ENCODE measurements at regions not wholly inside any gene's neighbourhood (a gene's known extent, or its start where the extent isn't known, plus 50 kb on each side); places are given as distances from the start of the nearest gene placed in this dataset.

- H2AFZ ChIP-seq (ENCODE audit: low read depth, low read length), result no peak overlapping the region
- no peak overlapping the region for H3K4me2 ChIP-seq (ENCODE audit: insufficient read depth, low read length)
- H3K9me3 ChIP-seq (replicated peaks; ENCODE audit: control insufficient read depth, insufficient read depth, low read length), result peaks cover 3% of the 10 kb centered on the region
- no peaks in the 10 kb centered on the region for H3K4me1 ChIP-seq (ENCODE audit: control insufficient read depth, extremely low read depth, insufficient read depth, low read length)
- H3K27me3 ChIP-seq (ENCODE audit: control insufficient read depth in 2 of 2, insufficient read depth in 2 of 2, low read length in 2 of 2), result no peaks in the 10 kb centered on the region
- H4K20me1 ChIP-seq (replicated peaks; ENCODE audit: control insufficient read depth, extremely low read depth, insufficient read depth, low read length), result no peaks in the 10 kb centered on the region
- ChIA-PET POLR2A (no interaction called here), CTCF (no interaction called here)
- intact Hi-C loops (cut with micrococcal nuclease) (no loop called here), dilution Hi-C loops (cut with MboI; ENCODE audit: extremely low pct_ligation_motif_present, low sequenced_read_pairs) (no loop called here)
- H3K9ac ChIP-seq (replicated peaks; ENCODE audit: extremely low read depth, insufficient read depth, low read length), result no peak overlapping the region
- BruUV-seq (replicated peaks), result no TSS peak
- FAIRE-seq, result no peak
- no peaks in the 10 kb centered on the region for H3K9me1 ChIP-seq (replicated peaks; ENCODE audit: control insufficient read depth, extremely low read depth, insufficient read depth, low read length)
- no peaks in the 10 kb centered on the region for H3K36me3 ChIP-seq (ENCODE audit: control insufficient read depth in 2 of 2, extremely low read depth in 1 of 2, insufficient read depth in 2 of 2, low read length in 2 of 2)
- H3K79me2 ChIP-seq (ENCODE audit: control insufficient read depth, insufficient read depth, low read length), result no peaks in the 10 kb centered on the region
- no peak for DNase-seq (ENCODE audit: low read depth, low spot score)
- no peak overlapping the region for H3K4me3 ChIP-seq (replicated peaks in 1 of 3; ENCODE audit: insufficient read depth in 1 of 3, low read depth in 1 of 3, low read length in 3 of 3)
- no peak overlapping the region for H3K27ac ChIP-seq (ENCODE audit: insufficient read depth, low read depth, low read length)
- TF ChIP-seq FOS (IDR thresholded peaks at IDR 0.05; ENCODE audit: borderline replicate concordance, insufficient read depth, low read length) (no peak), JUN (IDR thresholded peaks at IDR 0.05; ENCODE audit: borderline replicate concordance, insufficient read depth, insufficient read length, low read depth) (no peak), CTCF (IDR thresholded peaks at IDR 0.05; ENCODE audit: extremely low read depth in 1 of 2, insufficient read depth in 1 of 2, low read depth in 1 of 2, low read length in 2 of 2) (no peak), EZH2 (IDR thresholded peaks at IDR 0.05; ENCODE audit: borderline replicate concordance, low read depth, low read length, severe bottlenecking) (no peak), MYC (IDR thresholded peaks at IDR 0.05; ENCODE audit: low read depth, low read length) (no peak), POLR2A (IDR thresholded peaks at IDR 0.05; ENCODE audit: low read depth, low read length) (no peak)
Observed at GRCh38 chr13:87234981-87235380, 436.2 kb upstream of the SLITRK5 start.

GRCh38 chr13:87235621-87236020 lies 435.6 kb upstream of the SLITRK5 start:
- Histone ChIP-seq H4K20me1 (replicated peaks; ENCODE audit: control insufficient read depth, extremely low read depth, insufficient read depth, low read length) (no peaks in the 10 kb centered on the region), H3K4me3 (replicated peaks in 1 of 3; ENCODE audit: insufficient read depth in 1 of 3, low read depth in 1 of 3, low read length in 3 of 3) (no peak overlapping the region), H3K9ac (replicated peaks; ENCODE audit: extremely low read depth, insufficient read depth, low read length) (no peak overlapping the region), H3K36me3 (ENCODE audit: control insufficient read depth in 2 of 2, extremely low read depth in 1 of 2, insufficient read depth in 2 of 2, low read length in 2 of 2) (no peaks in the 10 kb centered on the region), H2AFZ (ENCODE audit: low read depth, low read length) (no peak overlapping the region), H3K27me3 (ENCODE audit: control insufficient read depth in 2 of 2, insufficient read depth in 2 of 2, low read length in 2 of 2) (no peaks in the 10 kb centered on the region), H3K9me1 (replicated peaks; ENCODE audit: control insufficient read depth, extremely low read depth, insufficient read depth, low read length) (no peaks in the 10 kb centered on the region), H3K9me3 (replicated peaks; ENCODE audit: control insufficient read depth, insufficient read depth, low read length) (peaks cover 3% of the 10 kb centered on the region), H3K27ac (ENCODE audit: insufficient read depth, low read depth, low read length) (no peak overlapping the region), H3K4me1 (ENCODE audit: control insufficient read depth, extremely low read depth, insufficient read depth, low read length) (no peaks in the 10 kb centered on the region), H3K4me2 (ENCODE audit: insufficient read depth, low read length) (no peak overlapping the region), H3K79me2 (ENCODE audit: control insufficient read depth, insufficient read depth, low read length) (no peaks in the 10 kb centered on the region)
- ChIA-PET POLR2A (no interaction called here), CTCF (no interaction called here)
- no peak for DNase-seq (ENCODE audit: low read depth, low spot score)
- FAIRE-seq, result no peak
- intact Hi-C loops (cut with micrococcal nuclease) (no loop called here), dilution Hi-C loops (cut with MboI; ENCODE audit: extremely low pct_ligation_motif_present, low sequenced_read_pairs) (no loop called here)
- no peak for TF ChIP-seq GATA2 (IDR thresholded peaks at IDR 0.05; ENCODE audit: insufficient read depth, insufficient read length, low read depth, low read length)
- no peak for TF ChIP-seq FOS (IDR thresholded peaks at IDR 0.05; ENCODE audit: borderline replicate concordance, insufficient read depth, low read length)
- no peak for TF ChIP-seq JUN (IDR thresholded peaks at IDR 0.05; ENCODE audit: borderline replicate concordance, insufficient read depth, insufficient read length, low read depth)
- no peak for TF ChIP-seq EZH2 (IDR thresholded peaks at IDR 0.05; ENCODE audit: borderline replicate concordance, low read depth, low read length, severe bottlenecking)
- no peak for TF ChIP-seq POLR2AphosphoS5 (IDR thresholded peaks at IDR 0.05; ENCODE audit: insufficient read depth, low read depth, low read length)
- no peak for TF ChIP-seq POLR2A (IDR thresholded peaks at IDR 0.05; ENCODE audit: low read depth, low read length)
- no peak for TF ChIP-seq CTCF (IDR thresholded peaks at IDR 0.05; ENCODE audit: extremely low read depth in 1 of 2, insufficient read depth in 1 of 2, low read depth in 1 of 2, low read length in 2 of 2)
- no peak for TF ChIP-seq MAX (IDR thresholded peaks at IDR 0.05; ENCODE audit: insufficient read depth, insufficient read length)
- TF ChIP-seq MYC (IDR thresholded peaks at IDR 0.05; ENCODE audit: low read depth, low read length), result no peak
- no TSS peak for BruUV-seq (replicated peaks)
